Prostate gland (tissue), 2 donors: ENCODE measurements at regions not wholly inside any gene's neighbourhood (a gene's known extent, or its start where the extent isn't known, plus 50 kb on each side); places are given as distances from the start of the nearest gene placed in this dataset.

Experiments
- DNase-seq: peaks from one replicate; pipeline ENCODE4 v3.0.0-alpha.2; 2019; ENCODE audit warnings: low spot score
- H3K27ac ChIP-seq, 2 donors: fragments of 200-600 bp; sonication (generic); 2 replicates each; pipeline ENCODE4 v1.5.1; 2017 to 2019
- H3K27me3 ChIP-seq: fragments of 200-600 bp; sonication (generic); replicated peaks from 2 replicates; pipeline ENCODE4 v1.5.1; 2019; ENCODE audit not compliant: insufficient read depth
- H3K36me3 ChIP-seq, 2 donors: fragments of 200-600 bp; sonication (generic); 1 replicate in 1 of 2; 2 replicates in 1 of 2; pipeline versions ENCODE4 v1.5.1 to v1.8.1; 2017 to 2019
- H3K4me1 ChIP-seq: fragments of 200-600 bp; sonication (generic); replicated peaks from 2 replicates; pipeline ENCODE4 v1.5.1; 2019
- H3K4me3 ChIP-seq, 2 donors: fragments of 200-600 bp; sonication (generic); 2 replicates each; pipeline ENCODE4 v1.5.1; 2017 to 2019
- H3K9me3 ChIP-seq: fragments of 200-600 bp; sonication (generic); 2 replicates; pipeline ENCODE4 v1.5.1; 2017
- POLR2A ChIP-seq: fragments of 450-650 bp; IDR thresholded peaks from one replicate; pipeline ENCODE4 v1.6.1; 2016; ENCODE audit warnings: antibody characterized with exemption, mild to moderate bottlenecking
- POLR2AphosphoS5 ChIP-seq: sonication (generic); formaldehyde crosslinking; IDR thresholded peaks from one replicate; pipeline ENCODE4 v1.6.1; 2017; ENCODE audit warnings: antibody characterized with exemption
- WGBS: methylation state at CpG from one replicate; pipeline ENCODE4 v1.1.5; 2018; 5-methylcytosine and 5-hydroxymethylcytosine counted together
- intact Hi-C: fragments of 100-400 bp; cut with DNase I; formaldehyde crosslinking; loops from one replicate; pipeline ENCODE4 v1.14.2; 2022
- TF ChIP-seq, protein P1 (sequence below), 4 experiments: fragments of 200-600 bp in 2 of 4; fragments of 450-650 bp in 2 of 4; sonication (generic) in 2 of 4; IDR thresholded peaks; 1 replicate in 3 of 4; 2 replicates in 1 of 4; pipeline ENCODE4 v1.5.1; 2016 to 2019; ENCODE audit warnings: antibody characterized with exemption in 4 of 4, mild to moderate bottlenecking in 2 of 4, moderate library complexity in 2 of 4

- Histone ChIP-seq H3K27ac (no peak overlapping the region), H3K36me3 (no peaks in the 10 kb centered on the region), H3K4me1 (no peaks in the 10 kb centered on the region), H3K27me3 (no peaks in the 10 kb centered on the region), H3K4me3 (no peak overlapping the region), H3K9me3 (no peaks in the 10 kb centered on the region)
- 69% methylated on average over 2 of the region's 2 CpGs for WGBS
- intact Hi-C loops: no loop called here
- no peak for TF ChIP-seq POLR2A
- TF ChIP-seq, protein P1, sequence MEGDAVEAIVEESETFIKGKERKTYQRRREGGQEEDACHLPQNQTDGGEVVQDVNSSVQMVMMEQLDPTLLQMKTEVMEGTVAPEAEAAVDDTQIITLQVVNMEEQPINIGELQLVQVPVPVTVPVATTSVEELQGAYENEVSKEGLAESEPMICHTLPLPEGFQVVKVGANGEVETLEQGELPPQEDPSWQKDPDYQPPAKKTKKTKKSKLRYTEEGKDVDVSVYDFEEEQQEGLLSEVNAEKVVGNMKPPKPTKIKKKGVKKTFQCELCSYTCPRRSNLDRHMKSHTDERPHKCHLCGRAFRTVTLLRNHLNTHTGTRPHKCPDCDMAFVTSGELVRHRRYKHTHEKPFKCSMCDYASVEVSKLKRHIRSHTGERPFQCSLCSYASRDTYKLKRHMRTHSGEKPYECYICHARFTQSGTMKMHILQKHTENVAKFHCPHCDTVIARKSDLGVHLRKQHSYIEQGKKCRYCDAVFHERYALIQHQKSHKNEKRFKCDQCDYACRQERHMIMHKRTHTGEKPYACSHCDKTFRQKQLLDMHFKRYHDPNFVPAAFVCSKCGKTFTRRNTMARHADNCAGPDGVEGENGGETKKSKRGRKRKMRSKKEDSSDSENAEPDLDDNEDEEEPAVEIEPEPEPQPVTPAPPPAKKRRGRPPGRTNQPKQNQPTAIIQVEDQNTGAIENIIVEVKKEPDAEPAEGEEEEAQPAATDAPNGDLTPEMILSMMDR (IDR thresholded peaks at IDR 0.05): no peak
- TF ChIP-seq POLR2AphosphoS5: no peak
- DNase-seq: no peak
Measured at GRCh38 chr7:25982684-25983083, 169.3 kb upstream of the NFE2L3 start.

GRCh38 chr7:25985196-25985595 is 166.8 kb upstream of the NFE2L3 start:
- Histone ChIP-seq H3K36me3 (no peaks in the 10 kb centered on the region), H3K9me3 (no peaks in the 10 kb centered on the region), H3K4me1 (no peaks in the 10 kb centered on the region), H3K27me3 (no peaks in the 10 kb centered on the region), H3K4me3 (no peak overlapping the region), H3K27ac (no peak overlapping the region)
- no peak for TF ChIP-seq POLR2AphosphoS5
- no peak for TF ChIP-seq POLR2A
- TF ChIP-seq, protein P1 (IDR thresholded peaks at IDR 0.05): no peak
- no peak for DNase-seq
- intact Hi-C loops: no loop called here
- WGBS: 70% methylated on average over 4 of the region's 4 CpGs

GRCh38 chr7:25988640-25989039 is 163.4 kb upstream of the NFE2L3 start:
- intact Hi-C loops: no loop called here
- DNase-seq: no peak
- H3K36me3 ChIP-seq: no peaks in the 10 kb centered on the region
- H3K27ac ChIP-seq: peak overlapping the region; percentile 38 to 44
- 60% methylated on average over 1 of the region's 1 CpG for WGBS
- H3K27me3 ChIP-seq: no peaks in the 10 kb centered on the region
- no peak overlapping the region for H3K4me3 ChIP-seq
- no peaks in the 10 kb centered on the region for H3K4me1 ChIP-seq
- no peak for TF ChIP-seq POLR2AphosphoS5
- no peak for TF ChIP-seq POLR2A
- TF ChIP-seq, protein P1 (IDR thresholded peaks at IDR 0.05): no peak
- no peaks in the 10 kb centered on the region for H3K9me3 ChIP-seq

- Histone ChIP-seq H3K27me3 (no peaks in the 10 kb centered on the region), H3K4me1 (no peaks in the 10 kb centered on the region), H3K27ac (peak overlapping the region; percentile 38 to 44), H3K4me3 (no peak overlapping the region), H3K36me3 (no peaks in the 10 kb centered on the region), H3K9me3 (no peaks in the 10 kb centered on the region)
- TF ChIP-seq POLR2A: no peak
- peak; percentile 50 for TF ChIP-seq POLR2AphosphoS5
- TF ChIP-seq, protein P1 (IDR thresholded peaks at IDR 0.05): no peak
- intact Hi-C loops: no loop called here
- 8% methylated on average over 6 of the region's 6 CpGs for WGBS
- peak; percentile 58 for DNase-seq
Measured at GRCh38 chr7:25989140-25989705, 162.8 kb upstream of the NFE2L3 start.

DNA sequence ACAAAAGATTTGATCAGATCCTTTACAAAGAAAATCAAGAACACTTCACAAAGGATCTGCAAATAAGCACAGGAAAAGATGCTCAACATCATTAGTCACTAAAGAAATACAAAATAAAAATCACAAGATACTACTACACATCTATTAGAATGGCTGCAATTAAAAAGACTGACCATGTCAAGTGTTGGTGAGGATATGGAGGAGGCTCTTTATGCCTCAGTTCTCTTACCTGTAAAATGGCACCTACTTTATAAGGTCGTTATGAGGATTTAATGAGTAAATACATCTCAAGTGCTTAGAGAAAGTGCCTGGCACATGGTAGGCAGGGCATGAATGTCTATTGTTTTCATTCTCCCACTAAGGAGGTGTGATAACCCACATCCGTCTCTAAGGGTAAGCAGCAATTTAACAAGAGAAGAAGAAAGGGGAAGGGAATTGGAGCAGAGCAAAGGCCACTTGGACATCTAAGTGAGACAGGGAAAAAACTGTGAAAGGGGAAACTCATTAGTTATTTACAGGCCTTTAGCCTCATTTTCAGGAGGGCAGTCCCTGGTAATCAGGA is 157.5 kb upstream of the NFE2L3 start:
- H3K36me3 ChIP-seq: no peaks in the 10 kb centered on the region
- H3K27me3 ChIP-seq: no peaks in the 10 kb centered on the region
- H3K27ac ChIP-seq: no peak overlapping the region
- intact Hi-C loops: no loop called here
- no peak overlapping the region for H3K4me3 ChIP-seq
- H3K4me1 ChIP-seq: peaks cover 5% of the 10 kb centered on the region
- no peak for TF ChIP-seq POLR2A
- no peak for TF ChIP-seq POLR2AphosphoS5
- TF ChIP-seq, protein P1 (IDR thresholded peaks at IDR 0.05): no peak
- WGBS: 76% methylated on average over 2 of the region's 2 CpGs
- H3K9me3 ChIP-seq: no peaks in the 10 kb centered on the region
- no peak for DNase-seq
